GM18526 (cell line): ENCODE measurements at regions not wholly inside any gene's neighbourhood (a gene's known extent, or its start where the extent isn't known, plus 50 kb on each side); places are given as distances from the start of the nearest gene placed in this dataset.

ENCODE experiments used
- POLR2A ChIP-seq: IDR thresholded peaks from 3 replicates; pipeline ENCODE4 v1.6.1; 2011; ENCODE audit not compliant: insufficient read length; ENCODE audit errors: extremely low read depth

DNA sequence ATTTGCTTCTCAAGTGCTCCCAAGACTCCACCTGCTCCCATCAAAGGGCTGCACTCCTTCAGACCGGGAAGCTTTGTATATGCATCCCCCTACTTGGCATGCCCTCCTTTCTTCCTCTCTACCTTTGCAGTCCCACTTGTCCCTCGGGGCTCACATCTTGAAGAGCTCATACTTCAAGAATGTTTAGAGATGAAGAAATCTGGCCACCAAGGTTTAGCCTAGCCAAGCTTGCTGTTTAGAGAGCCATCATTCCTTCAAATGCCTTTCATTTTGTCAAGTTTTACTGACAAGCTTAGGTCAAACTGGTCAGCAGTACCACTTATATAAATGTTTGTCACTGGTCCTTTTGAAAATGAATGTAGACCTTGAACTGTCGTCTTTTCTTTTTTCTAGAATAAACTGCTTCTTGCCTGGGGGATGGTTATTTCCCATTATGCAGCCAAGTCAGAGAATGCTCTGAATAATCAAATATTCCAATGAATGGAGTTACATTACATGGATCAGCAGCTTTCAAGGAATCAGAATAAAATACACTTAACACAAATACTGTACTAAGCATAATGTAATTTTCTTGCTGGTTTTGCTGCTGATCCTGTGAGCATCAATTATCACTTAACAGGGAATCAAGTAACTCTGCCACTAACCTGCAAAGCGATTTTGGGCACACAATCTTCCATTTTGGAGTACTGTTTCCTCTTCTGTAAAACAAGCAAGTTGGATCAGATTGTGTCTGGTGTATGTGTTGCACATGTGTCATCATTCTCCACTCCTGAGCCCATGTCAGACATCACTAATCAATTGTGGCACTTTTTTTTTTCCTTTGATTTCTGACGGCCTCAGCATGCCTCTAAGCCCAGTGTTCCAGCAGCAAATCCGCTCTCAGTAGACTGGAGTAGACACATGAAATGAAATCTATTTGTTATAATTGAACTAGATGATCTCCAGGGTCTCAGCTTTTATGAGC is 357.9 kb downstream of the PTEN start:
- TF ChIP-seq POLR2A: no peak

DNA sequence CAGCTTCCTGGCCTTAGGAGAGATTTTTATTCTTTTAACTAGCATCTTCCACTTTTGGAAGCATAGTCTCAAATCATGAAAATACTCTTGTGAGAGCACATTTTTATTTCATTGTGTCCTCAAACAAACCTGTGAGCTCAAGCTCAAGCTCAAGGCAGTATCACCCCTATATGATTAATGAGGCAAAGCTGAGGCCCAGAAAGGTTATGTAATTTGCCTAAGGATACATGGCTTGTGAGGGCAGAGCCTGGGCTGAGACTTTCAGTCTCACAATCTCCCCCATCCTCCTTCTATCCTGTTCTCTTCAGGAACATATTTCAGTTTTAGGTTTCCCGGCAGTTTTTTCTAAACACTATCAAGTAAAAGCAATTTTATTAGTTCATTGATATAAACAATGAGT is 359.5 kb downstream of the PTEN start:
- no peak for TF ChIP-seq POLR2A
